H1 (cell line): ENCODE measurements at regions not wholly inside any gene's neighbourhood (a gene's known extent, or its start where the extent isn't known, plus 50 kb on each side); places are given as distances from the start of the nearest gene placed in this dataset.

Experiments
- CHD7 ChIP-seq: fragments of 300-600 bp; sonication (generic); IDR thresholded peaks from 2 replicates; pipeline ENCODE4 v1.7.1; 2012; ENCODE audit warnings: low read length, moderate library complexity, mild to moderate bottlenecking, inconsistent platforms; ENCODE audit not compliant: insufficient replicate concordance

- TF ChIP-seq CHD7: no peak
Observed at GRCh38 chr1:29708796-29709703, 472.7 kb downstream of the PTPRU start (continued).
